ENCODE measurements at regions not wholly inside any gene's neighbourhood (a gene's known extent, or its start where the extent isn't known, plus 50 kb on each side); places are given as distances from the start of the nearest gene placed in this dataset.

- no peak for TF ChIP-seq MAX (IDR thresholded peaks at IDR 0.05; ENCODE audit: low read depth, low read length)
- TF ChIP-seq CTCF (IDR thresholded peaks at IDR 0.05; ENCODE audit: low read depth, low read length), result no peak
Observed at GRCh38 chr4:151858356-151858755, 97.5 kb upstream of the GATB start.

Measured in NB4 (cell line).